ENCODE measurements at regions not wholly inside any gene's neighbourhood (a gene's known extent, or its start where the extent isn't known, plus 50 kb on each side); places are given as distances from the start of the nearest gene placed in this dataset.

- TF ChIP-seq YY1 (IDR thresholded peaks at IDR 0.05; ENCODE audit: borderline replicate concordance in 1 of 3, control insufficient read depth in 1 of 3, extremely low read depth in 1 of 3, insufficient read depth in 3 of 3, insufficient read length in 1 of 3, insufficient replicate concordance in 2 of 3, low read depth in 1 of 3, low read length in 2 of 3), result no peak
- TF ChIP-seq CTCF (IDR thresholded peaks at IDR 0.05 in 2 of 3, conservative IDR thresholded peaks at IDR 0.05 in 1 of 3; ENCODE audit: insufficient read depth in 2 of 3, low read depth in 1 of 3, low read length in 3 of 3), result no peak
- no peak for TF ChIP-seq SRF (CRISPR knock-in tag; IDR thresholded peaks at IDR 0.05)
- TF ChIP-seq USF2 (CRISPR knock-in tag; IDR thresholded peaks at IDR 0.05), result no peak
- TF ChIP-seq YBX1 (IDR thresholded peaks at IDR 0.05), result no peak
- TF ChIP-seq EHMT2 (IDR thresholded peaks at IDR 0.05), result no peak
- no peak for TF ChIP-seq ZNF124 (CRISPR knock-in tag; IDR thresholded peaks at IDR 0.05)
- no peak for TF ChIP-seq ZNF384 (IDR thresholded peaks at IDR 0.05; ENCODE audit: low read depth, low read length)
- TF ChIP-seq DMBX1 (CRISPR knock-in tag; IDR thresholded peaks at IDR 0.05; ENCODE audit: borderline replicate concordance), result no peak
- no peak for TF ChIP-seq SMC3 (conservative IDR thresholded peaks at IDR 0.05; ENCODE audit: insufficient read depth, low read depth, low read length)
- no peak for TF ChIP-seq EZH2 (IDR thresholded peaks at IDR 0.05; ENCODE audit: borderline replicate concordance, low read depth, low read length)
- TF ChIP-seq CXXC5 (CRISPR knock-in tag; IDR thresholded peaks at IDR 0.05), result no peak
- no peak for TF ChIP-seq CEBPZ (IDR thresholded peaks at IDR 0.05; ENCODE audit: borderline replicate concordance, low read depth, low read length)
Observed at GRCh38 chr1:198064181-198064580, 92.6 kb upstream of the NEK7 start.

All from K562 (cell line).